Neural progenitor cell (in vitro differentiated cells): ENCODE measurements at regions not wholly inside any gene's neighbourhood (a gene's known extent, or its start where the extent isn't known, plus 50 kb on each side); places are given as distances from the start of the nearest gene placed in this dataset.

Source experiments
- DNase-seq: peaks from one replicate; pipeline ENCODE4 v3.0.0-alpha.2; 2016; ENCODE audit warnings: low spot score
- H2AFZ ChIP-seq: fragments of 200-600 bp; sonication (generic); replicated peaks from 2 replicates; pipeline ENCODE4 v1.6.1; 2016; ENCODE audit warnings: antibody characterized with exemption
- H3F3A ChIP-seq: fragments of 200-600 bp; sonication (generic); 2 replicates; pipeline ENCODE4 v1.6.1; 2016; ENCODE audit warnings: antibody characterized with exemption, low read depth
- H3K27ac ChIP-seq: fragments of 200-600 bp; sonication (generic); 2 replicates; pipeline ENCODE4 v1.5.1; 2016; ENCODE audit warnings: mild to moderate bottlenecking
- H3K27me3 ChIP-seq: fragments of 200-600 bp; sonication (generic); 2 replicates; pipeline ENCODE4 v1.6.1; 2016; ENCODE audit warnings: mild to moderate bottlenecking, moderate library complexity
- H3K36me3 ChIP-seq: fragments of 200-600 bp; sonication (generic); 2 replicates; pipeline ENCODE4 v1.5.1; 2016
- H3K4me1 ChIP-seq: fragments of 200-600 bp; sonication (generic); 2 replicates; pipeline ENCODE4 v1.6.1; 2016; ENCODE audit warnings: mixed run types
- H3K4me2 ChIP-seq: fragments of 200-600 bp; sonication (generic); 2 replicates; pipeline ENCODE4 v1.6.1; 2016
- H3K4me3 ChIP-seq: fragments of 200-600 bp; sonication (generic); 2 replicates; pipeline ENCODE4 v1.5.1; 2016
- H3K79me2 ChIP-seq: fragments of 200-600 bp; sonication (generic); 2 replicates; pipeline ENCODE4 v1.6.1; 2016; ENCODE audit warnings: low read depth
- H3K9ac ChIP-seq: fragments of 200-600 bp; sonication (generic); 2 replicates; pipeline ENCODE4 v1.6.1; 2016
- H3K9me3 ChIP-seq: fragments of 200-600 bp; sonication (generic); 2 replicates; pipeline ENCODE4 v1.5.1; 2016; ENCODE audit warnings: low read depth
- H4K20me1 ChIP-seq: fragments of 200-600 bp; sonication (generic); 2 replicates; pipeline ENCODE4 v1.6.1; 2016; ENCODE audit warnings: low read depth
- H3K27ac Mint-ChIP-seq: 3 replicates; pipeline ENCODE4 v1.8.0; 2021; ENCODE audit warnings: mixed read lengths
- H3K27me3 Mint-ChIP-seq: 2 replicates; pipeline ENCODE4 v1.8.0; 2022; ENCODE audit warnings: low read depth, mild to moderate bottlenecking, inconsistent platforms, moderate library complexity, mixed read lengths; ENCODE audit not compliant: insufficient read depth
- H3K36me3 Mint-ChIP-seq: 3 replicates; pipeline ENCODE4 v1.8.0; 2021; ENCODE audit warnings: mixed read lengths
- H3K4me1 Mint-ChIP-seq: 3 replicates; pipeline ENCODE4 v1.8.0; 2021; ENCODE audit warnings: mixed read lengths
- H3K4me3 Mint-ChIP-seq: 3 replicates; pipeline ENCODE4 v1.8.0; 2021; ENCODE audit warnings: mild to moderate bottlenecking, moderate library complexity, mixed read lengths
- H3K9me3 Mint-ChIP-seq: 3 replicates; pipeline ENCODE4 v1.8.0; 2020; ENCODE audit warnings: mixed read lengths
- CTCF ChIP-seq: fragments of 200-600 bp; sonication (generic); IDR thresholded peaks from 2 replicates; pipeline ENCODE4 v1.5.1; 2017; ENCODE audit warnings: antibody characterized with exemption, mild to moderate bottlenecking
- EZH2 ChIP-seq: fragments of 200-600 bp; sonication (generic); IDR thresholded peaks from 2 replicates; pipeline ENCODE4 v1.6.1; 2017; ENCODE audit warnings: antibody characterized with exemption, mild to moderate bottlenecking, moderate library complexity
- EZH2phosphoT487 ChIP-seq: fragments of 200-600 bp; sonication (generic); IDR thresholded peaks from 2 replicates; pipeline ENCODE4 v1.6.1; 2017; ENCODE audit warnings: antibody characterized with exemption

- no peak overlapping the region for H3K9ac ChIP-seq
- TF ChIP-seq EZH2 (no peak), EZH2phosphoT487 (no peak), CTCF (no peak)
- no peaks in the 10 kb centered on the region for H3K27me3 ChIP-seq
- Mint-ChIP-seq H3K27me3 (no peaks in the 10 kb centered on the region), H3K4me3 (no peak overlapping the region), H3K9me3 (no peaks in the 10 kb centered on the region), H3K4me1 (peaks cover 26% of the 10 kb centered on the region), H3K36me3 (no peaks in the 10 kb centered on the region), H3K27ac (no peak overlapping the region)
- no peak for DNase-seq
- no peaks in the 10 kb centered on the region for H4K20me1 ChIP-seq
- no peaks in the 10 kb centered on the region for H3F3A ChIP-seq
- H3K27ac ChIP-seq, result no peak overlapping the region
- no peak overlapping the region for H3K4me3 ChIP-seq
- no peaks in the 10 kb centered on the region for H3K79me2 ChIP-seq
- H3K4me1 ChIP-seq, result peaks cover 19% of the 10 kb centered on the region
- H3K4me2 ChIP-seq, result no peak overlapping the region
- H3K9me3 ChIP-seq, result no peaks in the 10 kb centered on the region
- no peaks in the 10 kb centered on the region for H3K36me3 ChIP-seq
- no peak overlapping the region for H2AFZ ChIP-seq
Observed at GRCh38 chr2:217158928-217159327, 299.1 kb upstream of the TNP1 start.

GRCh38 chr2:217157581-217157980 lies 297.7 kb upstream of the TNP1 start:
- H3K27me3 ChIP-seq, result no peaks in the 10 kb centered on the region
- Mint-ChIP-seq H3K9me3 (no peaks in the 10 kb centered on the region), H3K36me3 (no peaks in the 10 kb centered on the region), H3K4me1 (peaks cover 16% of the 10 kb centered on the region), H3K4me3 (no peak overlapping the region), H3K27ac (peak overlapping the region; percentile 36), H3K27me3 (no peaks in the 10 kb centered on the region)
- H3K4me2 ChIP-seq, result no peak overlapping the region
- H3F3A ChIP-seq, result no peaks in the 10 kb centered on the region
- H2AFZ ChIP-seq, result peak overlapping the region; percentile 1
- H4K20me1 ChIP-seq, result no peaks in the 10 kb centered on the region
- no peaks in the 10 kb centered on the region for H3K79me2 ChIP-seq
- no peak overlapping the region for H3K4me3 ChIP-seq
- H3K36me3 ChIP-seq, result no peaks in the 10 kb centered on the region
- no peak overlapping the region for H3K27ac ChIP-seq
- TF ChIP-seq CTCF (no peak), EZH2phosphoT487 (no peak), EZH2 (no peak)
- DNase-seq, result no peak
- peaks cover 14% of the 10 kb centered on the region for H3K4me1 ChIP-seq
- H3K9ac ChIP-seq, result no peak overlapping the region
- no peaks in the 10 kb centered on the region for H3K9me3 ChIP-seq

- Histone ChIP-seq H3K4me3 (no peak overlapping the region), H4K20me1 (no peaks in the 10 kb centered on the region), H3F3A (no peaks in the 10 kb centered on the region), H3K79me2 (no peaks in the 10 kb centered on the region), H3K36me3 (no peaks in the 10 kb centered on the region), H3K4me1 (peaks cover 8% of the 10 kb centered on the region), H3K9me3 (no peaks in the 10 kb centered on the region), H3K27me3 (no peaks in the 10 kb centered on the region), H2AFZ (no peak overlapping the region), H3K4me2 (no peak overlapping the region), H3K27ac (no peak overlapping the region), H3K9ac (no peak overlapping the region)
- DNase-seq, result no peak
- Mint-ChIP-seq H3K4me3 (no peak overlapping the region), H3K27me3 (no peaks in the 10 kb centered on the region), H3K27ac (no peak overlapping the region), H3K9me3 (no peaks in the 10 kb centered on the region), H3K4me1 (peaks cover 8% of the 10 kb centered on the region), H3K36me3 (no peaks in the 10 kb centered on the region)
- TF ChIP-seq CTCF, result no peak
- no peak for TF ChIP-seq EZH2
- TF ChIP-seq EZH2phosphoT487, result no peak
Observed at GRCh38 chr2:217156801-217157200, 296.9 kb upstream of the TNP1 start.
